HepG2 (cell line): ENCODE measurements at regions not wholly inside any gene's neighbourhood (a gene's known extent, or its start where the extent isn't known, plus 50 kb on each side); places are given as distances from the start of the nearest gene placed in this dataset.

Experiments
- BCL6 ChIP-seq: IDR thresholded peaks from 2 replicates; pipeline ENCODE4 v1.6.1; 2016; ENCODE audit warnings: missing genetic modification reagents, missing compliant biosample characterization
- CENPX ChIP-seq: sonication (generic); formaldehyde crosslinking; IDR thresholded peaks from 2 replicates; pipeline ENCODE4 v1.9.0; 2021; ENCODE audit warnings: mild to moderate bottlenecking, missing genetic modification reagents, moderate library complexity
- FOXK1 ChIP-seq: sonication (generic); formaldehyde crosslinking; IDR thresholded peaks from 2 replicates; pipeline ENCODE4 v1.4.0; 2020; ENCODE audit warnings: low read depth, missing genetic modification reagents, borderline replicate concordance
- GFI1 ChIP-seq: sonication (generic); formaldehyde crosslinking; IDR thresholded peaks from 2 replicates; pipeline ENCODE4 v1.5.0; 2020; ENCODE audit warnings: missing genetic modification reagents, mild to moderate bottlenecking, borderline replicate concordance
- KMT2A ChIP-seq: sonication (generic); formaldehyde crosslinking; IDR thresholded peaks from 2 replicates; pipeline ENCODE4 v1.4.0; 2020; ENCODE audit warnings: missing genetic modification reagents
- MAX ChIP-seq: IDR thresholded peaks from 2 replicates; pipeline ENCODE4 v1.6.1; 2012; ENCODE audit warnings: inconsistent platforms
- RARA ChIP-seq: IDR thresholded peaks from 2 replicates; pipeline ENCODE4 v1.6.1; 2016; ENCODE audit warnings: missing genetic modification reagents, missing compliant biosample characterization
- SMAD3 ChIP-seq: sonication (generic); formaldehyde crosslinking; IDR thresholded peaks from 2 replicates; pipeline ENCODE4 v1.4.0; 2020; ENCODE audit warnings: missing genetic modification reagents
- TBX2 ChIP-seq: sonication (generic); formaldehyde crosslinking; IDR thresholded peaks from 2 replicates; pipeline ENCODE4 v1.5.0; 2020; ENCODE audit warnings: missing genetic modification reagents, mild to moderate bottlenecking, borderline replicate concordance
- TCF7 ChIP-seq: sonication (generic); IDR thresholded peaks from 2 replicates; pipeline ENCODE4 v1.6.1; 2016; ENCODE audit warnings: antibody characterized with exemption, low read depth
- ZKSCAN8 ChIP-seq: IDR thresholded peaks from 2 replicates; pipeline ENCODE4 v1.6.1; 2016; ENCODE audit warnings: borderline replicate concordance, missing genetic modification reagents, missing compliant biosample characterization
- ZNF510 ChIP-seq: sonication (generic); formaldehyde crosslinking; IDR thresholded peaks from 2 replicates; pipeline ENCODE4 v1.4.0; 2020; ENCODE audit warnings: low read depth, mild to moderate bottlenecking, missing genetic modification reagents
- ZNF777 ChIP-seq: sonication (generic); formaldehyde crosslinking; IDR thresholded peaks from 2 replicates; pipeline ENCODE4 v1.4.0; 2020; ENCODE audit warnings: missing genetic modification reagents
- ZSCAN30 ChIP-seq: sonication (generic); formaldehyde crosslinking; IDR thresholded peaks from 2 replicates; pipeline ENCODE4 v1.5.0; 2020; ENCODE audit warnings: mild to moderate bottlenecking, missing genetic modification reagents
- TF ChIP-seq, protein P1 (sequence below): sonication (generic); formaldehyde crosslinking; IDR thresholded peaks from 2 replicates; pipeline ENCODE4 v1.8.0; 2022; ENCODE audit warnings: mild to moderate bottlenecking, missing genetic modification reagents
- TF ChIP-seq, protein P2 (sequence below): sonication (generic); formaldehyde crosslinking; IDR thresholded peaks from 2 replicates; pipeline ENCODE4 v1.8.1; 2023; ENCODE audit warnings: mild to moderate bottlenecking, missing genetic modification reagents
- TF ChIP-seq, protein P3 (sequence below): sonication (generic); formaldehyde crosslinking; IDR thresholded peaks from 2 replicates; pipeline ENCODE4 v1.5.1; 2020; ENCODE audit warnings: mild to moderate bottlenecking, missing genetic modification reagents, moderate library complexity

GRCh38 chr17:72465191-72466024, 344.6 kb downstream of the SOX9 start (continued):
- TF ChIP-seq, protein P1, sequence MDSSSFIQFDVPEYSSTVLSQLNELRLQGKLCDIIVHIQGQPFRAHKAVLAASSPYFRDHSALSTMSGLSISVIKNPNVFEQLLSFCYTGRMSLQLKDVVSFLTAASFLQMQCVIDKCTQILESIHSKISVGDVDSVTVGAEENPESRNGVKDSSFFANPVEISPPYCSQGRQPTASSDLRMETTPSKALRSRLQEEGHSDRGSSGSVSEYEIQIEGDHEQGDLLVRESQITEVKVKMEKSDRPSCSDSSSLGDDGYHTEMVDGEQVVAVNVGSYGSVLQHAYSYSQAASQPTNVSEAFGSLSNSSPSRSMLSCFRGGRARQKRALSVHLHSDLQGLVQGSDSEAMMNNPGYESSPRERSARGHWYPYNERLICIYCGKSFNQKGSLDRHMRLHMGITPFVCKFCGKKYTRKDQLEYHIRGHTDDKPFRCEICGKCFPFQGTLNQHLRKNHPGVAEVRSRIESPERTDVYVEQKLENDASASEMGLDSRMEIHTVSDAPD (CRISPR knock-in tag): peak; percentile 26; the same call in 1 of the 2 replicates
- TF ChIP-seq RARA (CRISPR knock-in tag) (peak; percentile 64), SMAD3 (CRISPR knock-in tag) (0 out of 2 replicates have a peak, but pooled peaks have one; percentile 77), KMT2A (peak; percentile 68; the same call in 1 of the 2 replicates), TCF7 (no peak), ZSCAN30 (CRISPR knock-in tag) (no peak), CENPX (CRISPR knock-in tag) (no peak), ZNF777 (0 out of 2 replicates have a peak, but pooled peaks have one; percentile 39), GFI1 (CRISPR knock-in tag) (0 out of 2 replicates have a peak, but pooled peaks have one; percentile 20), BCL6 (no peak; the same call in 1 of the 2 replicates), ZKSCAN8 (peak; percentile 52; the same call in 1 of the 2 replicates), FOXK1 (CRISPR knock-in tag) (0 out of 2 replicates have a peak, but pooled peaks have one; percentile 19), TBX2 (CRISPR knock-in tag) (peak; percentile 53; the same call in 1 of the 2 replicates), ZNF510 (CRISPR knock-in tag) (peak; percentile 78), MAX (peak; percentile 62)
- TF ChIP-seq, protein P2, sequence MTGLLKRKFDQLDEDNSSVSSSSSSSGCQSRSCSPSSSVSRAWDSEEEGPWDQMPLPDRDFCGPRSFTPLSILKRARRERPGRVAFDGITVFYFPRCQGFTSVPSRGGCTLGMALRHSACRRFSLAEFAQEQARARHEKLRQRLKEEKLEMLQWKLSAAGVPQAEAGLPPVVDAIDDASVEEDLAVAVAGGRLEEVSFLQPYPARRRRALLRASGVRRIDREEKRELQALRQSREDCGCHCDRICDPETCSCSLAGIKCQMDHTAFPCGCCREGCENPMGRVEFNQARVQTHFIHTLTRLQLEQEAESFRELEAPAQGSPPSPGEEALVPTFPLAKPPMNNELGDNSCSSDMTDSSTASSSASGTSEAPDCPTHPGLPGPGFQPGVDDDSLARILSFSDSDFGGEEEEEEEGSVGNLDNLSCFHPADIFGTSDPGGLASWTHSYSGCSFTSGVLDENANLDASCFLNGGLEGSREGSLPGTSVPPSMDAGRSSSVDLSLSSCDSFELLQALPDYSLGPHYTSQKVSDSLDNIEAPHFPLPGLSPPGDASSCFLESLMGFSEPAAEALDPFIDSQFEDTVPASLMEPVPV (CRISPR knock-in tag): peak; percentile 74; the same call in 1 of the 2 replicates
- TF ChIP-seq, protein P3, sequence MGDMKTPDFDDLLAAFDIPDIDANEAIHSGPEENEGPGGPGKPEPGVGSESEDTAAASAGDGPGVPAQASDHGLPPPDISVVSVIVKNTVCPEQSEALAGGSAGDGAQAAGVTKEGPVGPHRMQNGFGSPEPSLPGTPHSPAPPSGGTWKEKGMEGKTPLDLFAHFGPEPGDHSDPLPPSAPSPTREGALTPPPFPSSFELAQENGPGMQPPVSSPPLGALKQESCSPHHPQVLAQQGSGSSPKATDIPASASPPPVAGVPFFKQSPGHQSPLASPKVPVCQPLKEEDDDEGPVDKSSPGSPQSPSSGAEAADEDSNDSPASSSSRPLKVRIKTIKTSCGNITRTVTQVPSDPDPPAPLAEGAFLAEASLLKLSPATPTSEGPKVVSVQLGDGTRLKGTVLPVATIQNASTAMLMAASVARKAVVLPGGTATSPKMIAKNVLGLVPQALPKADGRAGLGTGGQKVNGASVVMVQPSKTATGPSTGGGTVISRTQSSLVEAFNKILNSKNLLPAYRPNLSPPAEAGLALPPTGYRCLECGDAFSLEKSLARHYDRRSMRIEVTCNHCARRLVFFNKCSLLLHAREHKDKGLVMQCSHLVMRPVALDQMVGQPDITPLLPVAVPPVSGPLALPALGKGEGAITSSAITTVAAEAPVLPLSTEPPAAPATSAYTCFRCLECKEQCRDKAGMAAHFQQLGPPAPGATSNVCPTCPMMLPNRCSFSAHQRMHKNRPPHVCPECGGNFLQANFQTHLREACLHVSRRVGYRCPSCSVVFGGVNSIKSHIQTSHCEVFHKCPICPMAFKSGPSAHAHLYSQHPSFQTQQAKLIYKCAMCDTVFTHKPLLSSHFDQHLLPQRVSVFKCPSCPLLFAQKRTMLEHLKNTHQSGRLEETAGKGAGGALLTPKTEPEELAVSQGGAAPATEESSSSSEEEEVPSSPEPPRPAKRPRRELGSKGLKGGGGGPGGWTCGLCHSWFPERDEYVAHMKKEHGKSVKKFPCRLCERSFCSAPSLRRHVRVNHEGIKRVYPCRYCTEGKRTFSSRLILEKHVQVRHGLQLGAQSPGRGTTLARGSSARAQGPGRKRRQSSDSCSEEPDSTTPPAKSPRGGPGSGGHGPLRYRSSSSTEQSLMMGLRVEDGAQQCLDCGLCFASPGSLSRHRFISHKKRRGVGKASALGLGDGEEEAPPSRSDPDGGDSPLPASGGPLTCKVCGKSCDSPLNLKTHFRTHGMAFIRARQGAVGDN (CRISPR knock-in tag): peak; percentile 97
